ENCODE measurements at regions not wholly inside any gene's neighbourhood (a gene's known extent, or its start where the extent isn't known, plus 50 kb on each side); places are given as distances from the start of the nearest gene placed in this dataset.

GRCh38 chr1:185419718-185420117, 102.7 kb upstream of the IVNS1ABP start:
- ATAC-seq (no peak), FAIRE-seq (no peak), DNase-seq (ENCODE audit: low read depth in 1 of 2, low spot score in 1 of 2) (no peak)
- Histone ChIP-seq H3K9me3 (no peaks in the 10 kb centered on the region), H3K4me3 (no peak overlapping the region), H3K4me2 (no peak overlapping the region), H3K27ac (no peak overlapping the region), H3K4me1 (no peaks in the 10 kb centered on the region)
- POLR2A ChIA-PET = no interaction called here
- TF ChIP-seq ESRRA (IDR thresholded peaks at IDR 0.05; ENCODE audit: borderline replicate concordance, low read length) (no peak), EP300 (IDR thresholded peaks at IDR 0.05) (no peak), ZFP36 (IDR thresholded peaks at IDR 0.05; ENCODE audit: borderline replicate concordance, partially characterized antibody) (no peak), EHMT2 (IDR thresholded peaks at IDR 0.05; ENCODE audit: low read depth) (no peak), HOXA7 (CRISPR knock-in tag; IDR thresholded peaks at IDR 0.05) (no peak), NFE2L2 (conservative IDR thresholded peaks at IDR 0.05; ENCODE audit: low read length) (no peak), ZNF302 (CRISPR knock-in tag; IDR thresholded peaks at IDR 0.05) (no peak)
- CTCF ChIA-PET = interaction anchor here (1.2 kb wide), 2 partner anchors 14 to 141 kb away, joined by 3 read pairs; no protein-coding TSS in a partner anchor
- WGBS (ENCODE audit: missing lambda C conversion rate) = 68% methylated on average over 3 of the region's 3 CpGs

GRCh38 chr1:185418472-185418871, 101.4 kb upstream of the IVNS1ABP start:
- WGBS (ENCODE audit: missing lambda C conversion rate) = 61% methylated on average over 1 of the region's 1 CpG
- ChIA-PET CTCF (interaction anchor here (1.5 kb wide), 1 partner anchor 8 kb away, joined by 4 read pairs; no protein-coding TSS in a partner anchor), POLR2A (no interaction called here)
- DNase-seq (ENCODE audit: low read depth in 1 of 2, low spot score in 1 of 2) = no peak
- Histone ChIP-seq H3K4me2 (no peak overlapping the region), H3K4me3 (no peak overlapping the region), H3K9me3 (no peaks in the 10 kb centered on the region), H3K27ac (no peak overlapping the region), H3K4me1 (no peaks in the 10 kb centered on the region)
- no peak for FAIRE-seq
- no peak for TF ChIP-seq MAFK (IDR thresholded peaks at IDR 0.05; ENCODE audit: partially characterized antibody)
- TF ChIP-seq SREBF2 (IDR thresholded peaks at IDR 0.05) = no peak
- no peak for TF ChIP-seq NFE2L2 (conservative IDR thresholded peaks at IDR 0.05; ENCODE audit: low read length)
- TF ChIP-seq FOSL2 (IDR thresholded peaks at IDR 0.05) = no peak
- no peak for TF ChIP-seq FOSL2 (CRISPR knock-in tag; IDR thresholded peaks at IDR 0.05)
- TF ChIP-seq ESRRA (IDR thresholded peaks at IDR 0.05; ENCODE audit: borderline replicate concordance, low read length) = no peak
- TF ChIP-seq RCOR1 (IDR thresholded peaks at IDR 0.05; ENCODE audit: low read depth, low read length) = no peak
- no peak for TF ChIP-seq KDM5A (IDR thresholded peaks at IDR 0.05)
- TF ChIP-seq MAZ (IDR thresholded peaks at IDR 0.05; ENCODE audit: borderline replicate concordance, low read depth, low read length) = no peak
- no peak for TF ChIP-seq FOXS1 (CRISPR knock-in tag; IDR thresholded peaks at IDR 0.05)
- no peak for TF ChIP-seq NR3C1 (IDR thresholded peaks at IDR 0.05)
- TF ChIP-seq GATA3 (IDR thresholded peaks at IDR 0.05; ENCODE audit: borderline replicate concordance) = no peak
- TF ChIP-seq ZC3H11A (IDR thresholded peaks at IDR 0.05) = no peak
- no peak for TF ChIP-seq CBX8 (IDR thresholded peaks at IDR 0.05)
- ATAC-seq = no peak

DNA sequence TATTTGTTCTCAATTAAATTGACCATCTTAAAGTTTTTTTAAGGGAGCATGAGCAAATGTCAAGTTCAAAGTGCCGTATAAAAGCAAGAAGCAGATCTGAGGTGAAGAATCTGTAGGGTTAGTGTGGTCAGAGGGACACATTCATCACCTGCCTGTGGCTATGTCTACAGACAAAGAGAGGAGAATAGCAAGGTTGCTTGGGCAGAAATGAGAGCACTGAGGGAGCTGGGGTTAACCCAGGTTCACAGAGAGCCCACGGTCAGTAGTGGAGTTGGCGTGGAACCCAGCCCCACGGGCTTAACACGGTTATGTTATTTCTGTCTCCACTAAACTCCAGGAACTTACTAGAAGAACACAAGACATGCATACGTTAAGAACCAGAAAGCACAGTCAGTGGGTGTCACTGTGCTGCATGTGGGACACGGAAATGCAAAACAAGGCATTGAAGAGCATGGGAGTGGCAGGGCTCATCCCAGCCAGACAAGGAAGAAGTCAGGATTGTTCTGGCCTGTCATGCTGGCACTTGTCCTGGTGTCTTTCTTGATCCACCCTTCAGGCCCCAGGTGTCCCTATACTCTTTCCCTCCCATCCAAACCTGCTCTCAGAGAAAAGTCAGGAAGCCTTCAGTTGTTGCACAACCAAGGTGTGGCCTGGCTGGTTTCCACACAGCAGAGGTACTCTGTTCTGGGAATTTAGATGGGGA, 95.5 kb upstream of the IVNS1ABP start:
- FAIRE-seq (no peak), DNase-seq (ENCODE audit: low read depth in 1 of 2, low spot score in 1 of 2) (no peak), ATAC-seq (no peak; a peak in 1 of 6 replicates)
- Histone ChIP-seq H3K27ac (no peak overlapping the region), H3K9me3 (no peaks in the 10 kb centered on the region), H3K4me3 (no peak overlapping the region), H3K4me1 (peaks cover 5% of the 10 kb centered on the region; the same call in 1 of the 3 replicates), H3K4me2 (no peak overlapping the region)
- TF ChIP-seq FOXS1 (CRISPR knock-in tag; IDR thresholded peaks at IDR 0.05) (no peak), MAFK (IDR thresholded peaks at IDR 0.05; ENCODE audit: partially characterized antibody) (no peak), CBX2 (IDR thresholded peaks at IDR 0.05; ENCODE audit: borderline replicate concordance, low read depth) (no peak), POLR2AphosphoS2 (conservative IDR thresholded peaks at IDR 0.05; ENCODE audit: low read length) (no peak), EHMT2 (IDR thresholded peaks at IDR 0.05; ENCODE audit: low read depth) (no peak), NFE2L2 (conservative IDR thresholded peaks at IDR 0.05; ENCODE audit: low read length) (no peak), CHD4 (IDR thresholded peaks at IDR 0.05; ENCODE audit: borderline replicate concordance) (no peak), ZC3H11A (IDR thresholded peaks at IDR 0.05) (no peak), JUN (IDR thresholded peaks at IDR 0.05) (no peak)
- TF ChIP-seq, protein P1, sequence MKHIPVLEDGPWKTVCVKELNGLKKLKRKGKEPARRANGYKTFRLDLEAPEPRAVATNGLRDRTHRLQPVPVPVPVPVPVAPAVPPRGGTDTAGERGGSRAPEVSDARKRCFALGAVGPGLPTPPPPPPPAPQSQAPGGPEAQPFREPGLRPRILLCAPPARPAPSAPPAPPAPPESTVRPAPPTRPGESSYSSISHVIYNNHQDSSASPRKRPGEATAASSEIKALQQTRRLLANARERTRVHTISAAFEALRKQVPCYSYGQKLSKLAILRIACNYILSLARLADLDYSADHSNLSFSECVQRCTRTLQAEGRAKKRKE (CRISPR knock-in tag; IDR thresholded peaks at IDR 0.05; ENCODE audit: low read depth) = no peak
- WGBS (ENCODE audit: missing lambda C conversion rate) = 76% methylated on average over 7 of the region's 7 CpGs
- ChIA-PET POLR2A (no interaction called here), CTCF (no interaction called here)
